ENCODE measurements at regions not wholly inside any gene's neighbourhood (a gene's known extent, or its start where the extent isn't known, plus 50 kb on each side); places are given as distances from the start of the nearest gene placed in this dataset.
"Not testable (repeated sequence)": the region's sequence is repeated elsewhere in the genome, so short reads cannot be mapped to it uniquely, and the experiment has no call there.

DNA sequence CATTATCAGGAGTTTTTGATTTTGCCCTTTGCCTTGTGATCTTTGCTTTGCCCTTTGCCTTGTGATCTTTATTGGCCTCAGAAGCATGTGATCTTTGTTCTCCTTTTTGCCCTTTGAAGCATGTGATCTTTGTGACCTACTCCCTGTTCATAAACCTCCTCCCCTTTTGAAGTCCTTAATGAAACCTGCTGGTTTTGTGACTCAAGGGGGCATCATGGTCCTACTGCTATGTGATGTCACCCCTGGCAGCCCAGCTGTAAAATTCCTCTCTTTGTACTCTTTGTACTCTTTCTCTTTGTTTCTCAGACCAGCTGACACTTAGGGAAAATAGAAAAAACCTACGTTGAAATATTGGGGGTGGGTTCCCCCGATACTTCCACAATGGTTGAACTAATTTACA is 356.1 kb upstream of the NRP1 start:
- H3K27me3 ChIP-seq (ENCODE audit: control insufficient read depth in 2 of 2, insufficient read depth in 2 of 2, low read length in 2 of 2); POLR2A ChIA-PET; H3K27ac Mint-ChIP-seq; H3K4me3 Mint-ChIP-seq; H3K4me3 ChIP-seq (ENCODE audit: low read length); H3K4me1 ChIP-seq (ENCODE audit: control insufficient read depth in 2 of 2, insufficient read depth in 2 of 2, low read length in 2 of 2); H3K36me3 ChIP-seq (ENCODE audit: control insufficient read depth in 2 of 3, insufficient read depth in 3 of 3, low read length in 3 of 3); H3K4me1 Mint-ChIP-seq; H3K9me3 ChIP-seq (ENCODE audit: control insufficient read depth in 2 of 3, low read length in 3 of 3); intact Hi-C loops (cut with micrococcal nuclease); DNase-seq; CTCF ChIA-PET; H3K27ac ChIP-seq (ENCODE audit: low read depth, low read length); ATAC-seq: not testable (repeated sequence)
- Mint-ChIP-seq H3K36me3 (peaks cover 0 to 15% (median 0%) of the 10 kb centered on the region in 5 donors), H3K9me3 (peaks cover 7 to 59% (median 26%) of the 10 kb centered on the region in 11 donors), H3K27me3 (peaks cover 0 to 19% (median 0%) of the 10 kb centered on the region in 5 donors)

DNA sequence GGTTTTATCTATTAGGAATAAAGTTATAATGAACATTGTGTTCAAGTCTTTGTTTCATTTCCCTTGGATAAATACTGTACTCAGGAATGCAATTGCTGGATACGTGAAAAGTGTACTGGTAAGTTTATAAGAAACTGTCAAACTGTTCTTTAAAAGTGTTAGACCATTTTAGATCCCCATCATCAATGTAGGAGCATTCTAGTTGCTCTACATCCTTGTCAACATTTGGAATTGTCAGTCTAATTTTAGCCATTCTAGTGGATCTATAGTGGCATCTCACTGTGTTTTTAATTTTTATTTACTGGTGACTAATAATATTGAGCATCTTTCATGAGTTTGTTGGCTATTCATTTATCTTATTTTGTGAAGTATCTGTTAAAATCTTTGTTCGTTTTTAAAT is 354.0 kb upstream of the NRP1 start:
- H3K27me3 Mint-ChIP-seq = peaks cover 0 to 6% (median 0%) of the 10 kb centered on the region in 5 donors
- H3K9me3 Mint-ChIP-seq = peaks cover 4 to 48% (median 26%) of the 10 kb centered on the region in 11 donors
- no peaks in the 10 kb centered on the region for H3K9me3 ChIP-seq (ENCODE audit: control insufficient read depth in 2 of 3, low read length in 3 of 3)
- H3K27ac ChIP-seq (ENCODE audit: low read depth, low read length) = no peak overlapping the region
- no peaks in the 10 kb centered on the region for H3K4me1 ChIP-seq (ENCODE audit: control insufficient read depth in 2 of 2, insufficient read depth in 2 of 2, low read length in 2 of 2)
- H3K4me3 ChIP-seq (ENCODE audit: low read length) = no peak overlapping the region
- peaks cover 0 to 11% (median 0%) of the 10 kb centered on the region in 5 donors for H3K36me3 Mint-ChIP-seq
- ChIA-PET CTCF (no interaction called here), POLR2A (no interaction called here)
- no peaks in the 10 kb centered on the region for H3K4me1 Mint-ChIP-seq
- H3K27ac Mint-ChIP-seq = no peak overlapping the region
- no peak for ATAC-seq
- H3K4me3 Mint-ChIP-seq = no peak overlapping the region
- H3K27me3 ChIP-seq (ENCODE audit: control insufficient read depth in 2 of 2, insufficient read depth in 2 of 2, low read length in 2 of 2) = no peaks in the 10 kb centered on the region
- no peaks in the 10 kb centered on the region for H3K36me3 ChIP-seq (ENCODE audit: control insufficient read depth in 2 of 3, insufficient read depth in 3 of 3, low read length in 3 of 3)
- intact Hi-C loops (cut with micrococcal nuclease) = no loop called here
- DNase-seq = no peak

DNA sequence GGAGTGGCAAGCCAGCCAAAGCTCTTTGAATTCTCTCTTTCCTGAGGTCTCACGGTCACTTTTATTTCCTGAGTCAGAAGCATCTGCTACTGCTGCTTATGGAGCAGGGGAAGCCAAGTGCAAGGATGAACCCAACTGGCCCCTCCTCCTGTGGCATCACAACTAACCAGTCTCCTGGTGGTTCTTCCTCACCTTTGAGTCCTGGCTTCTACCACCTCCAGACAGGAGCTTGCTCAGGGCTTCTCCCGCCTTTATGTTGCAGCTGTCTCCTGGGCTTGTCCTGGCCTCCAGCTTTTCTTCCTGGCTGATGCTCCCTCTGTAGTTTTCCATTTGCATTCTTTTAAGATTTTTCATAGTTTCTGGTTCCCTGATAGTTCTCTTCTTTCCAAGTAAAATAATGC is 349.7 kb upstream of the NRP1 start:
- no peak overlapping the region for H3K4me3 Mint-ChIP-seq
- H3K9me3 ChIP-seq (ENCODE audit: control insufficient read depth in 2 of 3, low read length in 3 of 3) = no peaks in the 10 kb centered on the region
- DNase-seq = no peak
- intact Hi-C loops (cut with micrococcal nuclease) = no loop called here
- peaks cover 0 to 6% (median 0%) of the 10 kb centered on the region in 5 donors for H3K27me3 Mint-ChIP-seq
- no peaks in the 10 kb centered on the region for H3K4me1 ChIP-seq (ENCODE audit: control insufficient read depth in 2 of 2, insufficient read depth in 2 of 2, low read length in 2 of 2)
- H3K27me3 ChIP-seq (ENCODE audit: control insufficient read depth in 2 of 2, insufficient read depth in 2 of 2, low read length in 2 of 2) = no peaks in the 10 kb centered on the region
- no peak overlapping the region for H3K4me3 ChIP-seq (ENCODE audit: low read length)
- no peaks in the 10 kb centered on the region for H3K36me3 Mint-ChIP-seq
- ChIA-PET CTCF (no interaction called here), POLR2A (no interaction called here)
- peaks cover 0 to 10% (median 8%) of the 10 kb centered on the region in 11 donors for H3K9me3 Mint-ChIP-seq
- H3K36me3 ChIP-seq (ENCODE audit: control insufficient read depth in 2 of 3, insufficient read depth in 3 of 3, low read length in 3 of 3) = no peaks in the 10 kb centered on the region
- no peak overlapping the region for H3K27ac Mint-ChIP-seq
- no peak for ATAC-seq
- no peak overlapping the region for H3K27ac ChIP-seq (ENCODE audit: low read depth, low read length)
- H3K4me1 Mint-ChIP-seq = no peaks in the 10 kb centered on the region

DNA sequence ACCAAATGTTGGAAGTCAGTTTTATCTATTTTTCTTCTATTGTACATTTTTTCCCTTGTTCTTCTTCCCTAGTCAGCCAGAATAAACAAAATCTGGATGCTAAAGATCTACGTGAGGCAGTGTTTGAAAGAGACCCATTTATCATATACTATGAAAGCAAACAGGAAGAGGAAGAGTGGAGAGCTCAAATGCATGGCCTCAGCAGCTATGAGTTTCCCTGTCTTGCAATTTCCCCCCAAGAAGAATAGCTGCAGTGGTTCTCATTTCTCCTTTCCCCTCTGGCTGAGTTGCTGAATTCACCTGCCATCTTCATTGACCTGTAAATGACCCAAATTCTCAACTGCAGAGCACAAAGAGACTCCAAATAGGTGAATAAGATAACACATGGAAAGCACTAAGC is 347.1 kb upstream of the NRP1 start:
- CTCF ChIA-PET = no interaction called here
- H3K9me3 Mint-ChIP-seq = peaks cover 0 to 7% (median 0%) of the 10 kb centered on the region in 11 donors

DNA sequence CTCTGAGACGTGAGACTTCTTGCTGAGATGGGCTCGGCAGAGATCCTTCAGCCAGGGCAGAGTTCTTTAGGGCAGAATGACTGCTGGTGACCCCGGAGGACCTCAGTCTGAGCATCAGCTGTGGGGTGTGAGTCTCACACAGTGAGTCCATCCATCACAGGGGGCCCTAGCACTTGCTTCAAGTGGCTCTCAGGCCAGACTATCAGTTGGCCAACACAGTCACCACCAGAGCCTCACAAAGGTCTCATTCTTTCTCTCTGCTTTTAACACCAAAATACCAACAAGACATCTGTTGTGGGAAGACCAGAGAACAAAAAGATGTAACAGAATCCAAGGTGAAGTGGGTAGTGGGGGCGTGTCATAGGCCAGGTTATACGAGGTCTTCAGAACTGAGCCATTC is 345.6 kb upstream of the NRP1 start:
- H3K4me1 Mint-ChIP-seq = no peaks in the 10 kb centered on the region
- ChIA-PET CTCF (no interaction called here), POLR2A (no interaction called here)

More for the DNA sequence above, 347.1 kb upstream of the NRP1 start:
- no peaks in the 10 kb centered on the region for H3K9me3 ChIP-seq (ENCODE audit: control insufficient read depth in 2 of 3, low read length in 3 of 3)
- no peak overlapping the region for H3K4me3 Mint-ChIP-seq
- ATAC-seq = no peak
- no peaks in the 10 kb centered on the region for H3K36me3 Mint-ChIP-seq
- H3K27ac ChIP-seq (ENCODE audit: low read depth, low read length) = no peak overlapping the region
- no peaks in the 10 kb centered on the region for H3K36me3 ChIP-seq (ENCODE audit: control insufficient read depth in 2 of 3, insufficient read depth in 3 of 3, low read length in 3 of 3)
- peaks cover 0 to 4% (median 0%) of the 10 kb centered on the region in 5 donors for H3K27me3 Mint-ChIP-seq
- H3K4me1 Mint-ChIP-seq = no peaks in the 10 kb centered on the region
- DNase-seq = no peak
- H3K4me1 ChIP-seq (ENCODE audit: control insufficient read depth in 2 of 2, insufficient read depth in 2 of 2, low read length in 2 of 2) = no peaks in the 10 kb centered on the region
- no peaks in the 10 kb centered on the region for H3K27me3 ChIP-seq (ENCODE audit: control insufficient read depth in 2 of 2, insufficient read depth in 2 of 2, low read length in 2 of 2)
- H3K4me3 ChIP-seq (ENCODE audit: low read length) = no peak overlapping the region
- intact Hi-C loops (cut with micrococcal nuclease) = no loop called here
- POLR2A ChIA-PET = no interaction called here
- no peak overlapping the region for H3K27ac Mint-ChIP-seq

DNA sequence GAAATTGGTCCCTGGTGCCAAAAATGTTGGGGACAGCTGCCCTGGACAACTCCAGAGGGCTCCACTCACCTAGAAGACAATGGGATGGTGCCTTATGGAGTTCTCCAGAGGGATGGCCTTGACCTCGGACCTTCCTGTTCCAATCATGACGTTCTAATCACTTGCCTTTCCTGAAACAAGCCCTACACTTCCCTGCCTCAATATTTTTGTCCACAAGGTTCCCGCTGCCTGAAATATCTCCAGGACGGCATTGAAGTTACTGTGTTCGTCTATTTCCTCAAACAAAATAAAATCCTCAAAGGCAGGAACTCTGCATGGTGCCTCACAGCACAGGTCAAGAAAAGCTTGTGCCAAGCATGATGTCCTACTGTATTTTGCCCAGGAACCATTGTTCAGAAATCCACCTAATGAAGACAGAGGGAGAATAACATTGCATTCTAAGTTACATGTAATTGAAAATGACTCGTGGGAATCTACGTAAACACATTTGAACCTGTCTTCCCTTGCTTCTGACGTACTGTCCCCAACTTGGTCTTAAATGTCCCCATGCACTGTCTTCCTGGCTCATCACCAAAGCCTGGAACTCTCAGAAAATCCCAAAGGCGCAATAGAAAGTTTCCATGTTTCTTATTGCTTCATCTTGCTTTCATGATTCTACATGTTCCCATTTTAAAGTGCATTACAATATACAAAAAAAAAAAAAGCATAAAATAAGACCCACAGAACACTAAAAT is 342.3 kb upstream of the NRP1 start:
- Histone ChIP-seq H3K27ac (ENCODE audit: low read depth, low read length) (no peak overlapping the region), H3K27me3 (ENCODE audit: control insufficient read depth in 2 of 2, insufficient read depth in 2 of 2, low read length in 2 of 2) (no peaks in the 10 kb centered on the region), H3K9me3 (ENCODE audit: control insufficient read depth in 2 of 3, low read length in 3 of 3) (no peaks in the 10 kb centered on the region), H3K4me1 (ENCODE audit: control insufficient read depth in 2 of 2, insufficient read depth in 2 of 2, low read length in 2 of 2) (no peaks in the 10 kb centered on the region), H3K36me3 (ENCODE audit: control insufficient read depth in 2 of 3, insufficient read depth in 3 of 3, low read length in 3 of 3) (no peaks in the 10 kb centered on the region), H3K4me3 (ENCODE audit: low read length) (no peak overlapping the region)
- no peak for ATAC-seq
- Mint-ChIP-seq H3K36me3 (no peaks in the 10 kb centered on the region), H3K27ac (no peak overlapping the region), H3K4me3 (no peak overlapping the region), H3K27me3 (peaks cover 0 to 5% (median 0%) of the 10 kb centered on the region in 5 donors), H3K9me3 (peaks cover 0 to 6% (median 0%) of the 10 kb centered on the region in 11 donors), H3K4me1 (no peaks in the 10 kb centered on the region)
- CTCF ChIA-PET = no interaction called here
- no peak for DNase-seq
- POLR2A ChIA-PET = no interaction called here
- intact Hi-C loops (cut with micrococcal nuclease) = no loop called here

More for the DNA sequence above, 345.6 kb upstream of the NRP1 start:
- DNase-seq (no peak), ATAC-seq (no peak)
- H3K36me3 ChIP-seq (ENCODE audit: control insufficient read depth in 2 of 3, insufficient read depth in 3 of 3, low read length in 3 of 3) = no peaks in the 10 kb centered on the region
- no peak overlapping the region for H3K27ac Mint-ChIP-seq
- no peaks in the 10 kb centered on the region for H3K4me1 ChIP-seq (ENCODE audit: control insufficient read depth in 2 of 2, insufficient read depth in 2 of 2, low read length in 2 of 2)
- H3K9me3 Mint-ChIP-seq = peaks cover 0 to 6% (median 0%) of the 10 kb centered on the region in 11 donors
- H3K9me3 ChIP-seq (ENCODE audit: control insufficient read depth in 2 of 3, low read length in 3 of 3) = no peaks in the 10 kb centered on the region
- H3K27me3 ChIP-seq (ENCODE audit: control insufficient read depth in 2 of 2, insufficient read depth in 2 of 2, low read length in 2 of 2) = no peaks in the 10 kb centered on the region
- no peak overlapping the region for H3K4me3 Mint-ChIP-seq
- H3K27me3 Mint-ChIP-seq = peaks cover 0 to 5% (median 0%) of the 10 kb centered on the region in 5 donors
- intact Hi-C loops (cut with micrococcal nuclease) = no loop called here
- no peak overlapping the region for H3K27ac ChIP-seq (ENCODE audit: low read depth, low read length)
- H3K4me3 ChIP-seq (ENCODE audit: low read length) = no peak overlapping the region
- no peaks in the 10 kb centered on the region for H3K36me3 Mint-ChIP-seq

DNA sequence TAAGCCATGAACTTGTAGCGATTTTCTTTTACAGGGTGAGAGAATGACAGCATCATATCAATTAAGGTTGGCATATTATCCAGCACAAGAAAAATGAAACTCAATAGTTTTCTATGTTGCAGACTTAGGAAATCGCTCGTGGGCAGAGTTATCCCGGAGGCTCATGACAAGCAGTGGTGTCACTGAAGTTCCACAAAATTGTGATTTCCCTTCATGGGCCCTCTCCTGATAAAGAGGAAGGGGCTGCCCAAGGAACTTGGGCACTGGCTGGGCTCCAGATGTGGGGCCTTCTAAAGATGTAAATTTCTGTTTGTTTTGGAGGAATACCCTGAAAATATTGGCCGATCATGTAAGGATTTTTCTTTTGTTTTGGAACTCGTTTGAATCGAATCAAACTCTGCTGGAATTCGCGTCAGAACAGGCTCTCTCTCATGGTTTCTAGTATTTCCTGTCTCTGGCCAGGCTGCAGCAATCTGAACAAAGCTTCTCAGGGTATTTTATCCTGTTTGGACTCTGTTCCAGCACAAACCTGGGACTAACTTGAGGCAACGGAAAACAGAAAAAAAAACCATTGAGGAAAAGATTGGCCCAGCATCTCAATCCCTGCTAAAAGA is 340.6 kb upstream of the NRP1 start:
- CTCF ChIA-PET = no interaction called here
- H3K4me1 Mint-ChIP-seq = no peaks in the 10 kb centered on the region
- ATAC-seq (no peak), DNase-seq (no peak)
- no peaks in the 10 kb centered on the region for H3K27me3 ChIP-seq (ENCODE audit: control insufficient read depth in 2 of 2, insufficient read depth in 2 of 2, low read length in 2 of 2)
- no peaks in the 10 kb centered on the region for H3K4me1 ChIP-seq (ENCODE audit: control insufficient read depth in 2 of 2, insufficient read depth in 2 of 2, low read length in 2 of 2)
- H3K36me3 ChIP-seq (ENCODE audit: control insufficient read depth in 2 of 3, insufficient read depth in 3 of 3, low read length in 3 of 3) = no peaks in the 10 kb centered on the region
- no peaks in the 10 kb centered on the region for H3K36me3 Mint-ChIP-seq
- intact Hi-C loops (cut with micrococcal nuclease) = no loop called here
- H3K27me3 Mint-ChIP-seq = peaks cover 0 to 5% (median 0%) of the 10 kb centered on the region in 5 donors
- H3K4me3 ChIP-seq (ENCODE audit: low read length) = no peak overlapping the region
- H3K9me3 ChIP-seq (ENCODE audit: control insufficient read depth in 2 of 3, low read length in 3 of 3) = no peaks in the 10 kb centered on the region
- peaks cover 0 to 6% (median 0%) of the 10 kb centered on the region in 11 donors for H3K9me3 Mint-ChIP-seq
- POLR2A ChIA-PET = no interaction called here
- H3K27ac ChIP-seq (ENCODE audit: low read depth, low read length) = no peak overlapping the region
- H3K27ac Mint-ChIP-seq = no peak overlapping the region
- H3K4me3 Mint-ChIP-seq = no peak overlapping the region

All from naive thymus-derived CD4-positive, alpha-beta T cell (primary cell).